GM18861 (cell line): ENCODE measurements at regions not wholly inside any gene's neighbourhood (a gene's known extent, or its start where the extent isn't known, plus 50 kb on each side); places are given as distances from the start of the nearest gene placed in this dataset.

ENCODE experiments used
- ATAC-seq: cut with Tn5 transposase; IDR thresholded peaks from one replicate; pipeline ENCODE4 v1.9.1; 2021; ENCODE audit not compliant: unreplicated experiment

- ATAC-seq: no peak
These were observed 93.0 kb upstream of the PAPPA start for GRCh38 chr9:116060631-116061030.

GRCh38 chr9:116061546-116062205 lies 91.9 kb upstream of the PAPPA start:
- no peak for ATAC-seq

- ATAC-seq: no peak
These were observed 91.4 kb upstream of the PAPPA start for GRCh38 chr9:116062206-116062550.

GRCh38 chr9:116064970-116065369 lies 88.6 kb upstream of the PAPPA start:
- ATAC-seq: no peak

- ATAC-seq: no peak
These were observed 87.4 kb upstream of the PAPPA start for GRCh38 chr9:116066221-116066620.

- no peak for ATAC-seq
These were observed 86.0 kb upstream of the PAPPA start for GRCh38 chr9:116067566-116067965.

GRCh38 chr9:116070256-116070914 lies 83.2 kb upstream of the PAPPA start:
- no peak for ATAC-seq

- no peak for ATAC-seq
These were observed 81.5 kb upstream of the PAPPA start for GRCh38 chr9:116072046-116072445.

GRCh38 chr9:116073826-116074225 lies 79.8 kb upstream of the PAPPA start:
- no peak for ATAC-seq

GRCh38 chr9:116074658-116075057 lies 78.9 kb upstream of the PAPPA start:
- no peak for ATAC-seq

GRCh38 chr9:116075191-116075590 lies 78.4 kb upstream of the PAPPA start:
- ATAC-seq: no peak

GRCh38 chr9:116078640-116079039 lies 75.0 kb upstream of the PAPPA start:
- no peak for ATAC-seq

GRCh38 chr9:116080561-116080960 lies 73.0 kb upstream of the PAPPA start:
- no peak for ATAC-seq

GRCh38 chr9:116081435-116082115 lies 72.0 kb upstream of the PAPPA start:
- ATAC-seq: no peak

- ATAC-seq: no peak
These were observed 69.8 kb upstream of the PAPPA start for GRCh38 chr9:116083837-116084236.

- no peak for ATAC-seq
These were observed 69.1 kb upstream of the PAPPA start for GRCh38 chr9:116084497-116084896.

GRCh38 chr9:116087246-116087645 lies 66.3 kb upstream of the PAPPA start:
- ATAC-seq: no peak

- ATAC-seq: no peak
These were observed 65.8 kb upstream of the PAPPA start for GRCh38 chr9:116087751-116088194.

GRCh38 chr9:116088396-116088795 lies 65.2 kb upstream of the PAPPA start:
- no peak for ATAC-seq

GRCh38 chr9:116090030-116090770 lies 63.4 kb upstream of the PAPPA start:
- ATAC-seq: no peak

GRCh38 chr9:116094846-116095245 lies 58.7 kb upstream of the PAPPA start:
- ATAC-seq: no peak

GRCh38 chr9:116095403-116095802 lies 58.2 kb upstream of the PAPPA start:
- no peak for ATAC-seq
